ENCODE measurements at regions not wholly inside any gene's neighbourhood (a gene's known extent, or its start where the extent isn't known, plus 50 kb on each side); places are given as distances from the start of the nearest gene placed in this dataset.
"Not testable (repeated sequence)": the region's sequence is repeated elsewhere in the genome, so short reads cannot be mapped to it uniquely, and the experiment has no call there.

DNA sequence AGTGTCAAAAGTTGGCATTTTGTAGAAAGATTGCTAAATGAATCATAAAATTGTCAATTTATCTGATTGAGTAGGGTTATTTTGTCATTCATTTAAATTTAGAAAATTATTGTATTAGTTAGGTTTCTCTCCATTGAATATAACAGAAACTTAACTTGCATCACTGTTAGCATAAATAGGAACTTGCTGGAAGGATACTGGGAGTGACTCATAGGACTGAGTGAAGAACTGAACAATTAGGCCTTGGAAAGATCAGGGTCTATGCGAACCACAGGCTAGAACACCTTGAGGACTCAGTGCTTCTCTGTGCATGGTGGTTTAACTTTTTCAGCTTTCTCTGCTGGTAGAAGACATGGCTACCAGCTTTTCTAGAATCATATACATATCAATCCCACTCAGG is 67.7 kb upstream of the IFNGR1 start:
- H3K9me3 ChIP-seq (ENCODE audit: control insufficient read depth in 2 of 2, low read length in 2 of 2): peaks cover 0 to 3% of the 10 kb centered on the region in 2 donors
- no peaks in the 10 kb centered on the region for H3K36me3 ChIP-seq (ENCODE audit: control insufficient read depth in 2 of 2, insufficient read depth in 2 of 2, low read length in 2 of 2)
- no peak overlapping the region for H3K9ac ChIP-seq (ENCODE audit: low read length in 2 of 2)
- H3K4me3 ChIP-seq (ENCODE audit: low read length in 2 of 2): no peak overlapping the region
- no peaks in the 10 kb centered on the region for H3K27me3 ChIP-seq (ENCODE audit: control insufficient read depth in 1 of 2, insufficient read depth in 2 of 2, low read length in 2 of 2)
- H3K4me1 ChIP-seq (ENCODE audit: control insufficient read depth, insufficient read depth, low read length): no peaks in the 10 kb centered on the region
- no peak overlapping the region for H3K27ac ChIP-seq (ENCODE audit: low read length)

DNA sequence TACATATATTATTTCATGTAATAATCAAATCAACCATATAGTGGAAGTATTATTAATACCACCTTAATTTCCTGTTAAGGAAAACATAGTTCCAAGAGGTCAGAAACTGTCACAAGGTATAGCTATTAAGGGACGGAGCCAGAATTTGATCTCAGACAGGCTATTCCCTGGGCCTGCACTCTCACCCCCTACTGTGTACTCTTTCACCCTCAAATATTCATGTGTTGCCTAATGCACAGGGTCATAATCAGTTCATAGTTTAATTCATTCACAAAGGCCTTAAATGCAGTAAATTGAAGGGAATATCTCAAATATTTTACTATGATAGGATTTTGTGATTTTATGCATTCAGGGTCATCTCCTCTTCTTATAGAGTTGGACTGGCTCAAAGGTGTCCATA is 67.2 kb upstream of the IFNGR1 start:
- Histone ChIP-seq H3K27me3 (ENCODE audit: control insufficient read depth in 1 of 2, insufficient read depth in 2 of 2, low read length in 2 of 2) (no peaks in the 10 kb centered on the region), H3K4me1 (ENCODE audit: control insufficient read depth, insufficient read depth, low read length) (no peaks in the 10 kb centered on the region), H3K9me3 (ENCODE audit: control insufficient read depth in 2 of 2, low read length in 2 of 2) (peaks cover 0 to 3% of the 10 kb centered on the region in 2 donors), H3K36me3 (ENCODE audit: control insufficient read depth in 2 of 2, insufficient read depth in 2 of 2, low read length in 2 of 2) (no peaks in the 10 kb centered on the region), H3K9ac (ENCODE audit: low read length in 2 of 2) (no peak overlapping the region), H3K4me3 (ENCODE audit: low read length in 2 of 2) (no peak overlapping the region), H3K27ac (ENCODE audit: low read length) (no peak overlapping the region)

DNA sequence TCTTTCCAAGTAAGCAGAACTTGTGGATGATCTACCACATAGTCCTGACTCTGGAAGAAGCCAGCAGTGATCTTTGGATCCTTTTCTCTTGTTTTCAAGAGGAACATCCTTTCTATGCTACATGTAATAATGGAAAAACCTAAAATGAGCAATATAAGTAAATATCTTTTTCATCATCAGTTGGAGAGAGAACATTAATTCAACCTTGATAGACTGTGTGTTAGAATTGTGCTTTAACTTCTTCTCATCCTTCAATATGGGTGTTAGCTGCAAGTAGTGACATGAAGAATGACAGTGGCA is 65.6 kb upstream of the IFNGR1 start:
- peaks cover 0 to 3% of the 10 kb centered on the region in 2 donors for H3K9me3 ChIP-seq (ENCODE audit: control insufficient read depth in 2 of 2, low read length in 2 of 2)
- H3K27me3 ChIP-seq (ENCODE audit: control insufficient read depth in 1 of 2, insufficient read depth in 2 of 2, low read length in 2 of 2): peaks cover 0 to 4% of the 10 kb centered on the region in 2 donors
- no peak overlapping the region for H3K4me3 ChIP-seq (ENCODE audit: low read length in 2 of 2)
- H3K27ac ChIP-seq (ENCODE audit: low read length): no peak overlapping the region
- no peaks in the 10 kb centered on the region for H3K4me1 ChIP-seq (ENCODE audit: control insufficient read depth, insufficient read depth, low read length)
- no peak overlapping the region for H3K9ac ChIP-seq (ENCODE audit: low read length in 2 of 2)
- H3K36me3 ChIP-seq (ENCODE audit: control insufficient read depth in 2 of 2, insufficient read depth in 2 of 2, low read length in 2 of 2): no peaks in the 10 kb centered on the region

DNA sequence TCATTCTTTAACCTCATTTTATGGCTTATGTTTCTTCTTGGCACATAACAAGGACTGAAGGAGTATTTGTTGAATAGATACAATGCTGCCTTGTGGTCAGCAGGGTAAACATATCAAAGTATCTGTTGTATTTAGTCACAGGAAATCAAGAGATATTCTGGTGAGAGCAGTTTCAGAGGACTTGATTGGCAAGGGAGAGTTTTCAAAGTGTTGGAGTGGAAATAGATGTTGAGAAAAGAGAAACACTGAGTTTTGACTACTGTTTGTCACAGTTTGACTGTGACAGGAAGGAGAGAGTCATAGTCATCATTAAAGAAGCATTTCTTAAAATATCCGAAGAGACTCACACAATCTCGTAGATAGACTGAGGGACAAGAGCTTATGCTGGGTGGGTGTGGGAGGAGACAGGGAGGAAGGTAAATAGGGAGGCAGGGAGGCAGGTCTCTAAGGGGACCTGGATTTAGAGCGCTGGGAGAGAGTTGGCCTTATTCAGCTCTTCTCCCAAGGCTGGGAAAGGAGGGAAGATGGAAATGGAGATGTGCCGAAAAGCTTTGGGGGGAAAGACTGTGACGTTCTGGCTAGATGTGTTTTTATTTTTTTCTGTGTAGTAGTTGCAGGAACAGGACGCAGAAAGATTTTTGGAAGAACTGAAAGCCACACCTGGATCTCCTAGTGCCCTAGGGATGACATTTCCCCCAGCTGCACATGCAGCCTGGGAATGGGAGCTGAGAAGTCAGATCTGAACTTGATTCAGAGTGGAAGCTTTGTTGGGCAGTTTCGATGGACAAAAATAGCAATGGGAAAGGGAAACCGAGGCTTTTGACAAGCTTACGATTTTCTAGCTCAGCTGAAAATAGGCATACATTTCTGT is 65.0 kb upstream of the IFNGR1 start:
- Histone ChIP-seq H3K4me3 (ENCODE audit: low read length in 2 of 2) (no peak overlapping the region), H3K27me3 (ENCODE audit: control insufficient read depth in 1 of 2, insufficient read depth in 2 of 2, low read length in 2 of 2) (peaks cover 0 to 4% of the 10 kb centered on the region in 2 donors), H3K4me1 (ENCODE audit: control insufficient read depth, insufficient read depth, low read length) (no peaks in the 10 kb centered on the region), H3K36me3 (ENCODE audit: control insufficient read depth in 2 of 2, insufficient read depth in 2 of 2, low read length in 2 of 2) (no peaks in the 10 kb centered on the region), H3K9ac (ENCODE audit: low read length in 2 of 2) (no peak overlapping the region), H3K27ac (ENCODE audit: low read length) (no peak overlapping the region), H3K9me3 (ENCODE audit: control insufficient read depth in 2 of 2, low read length in 2 of 2) (peaks cover 0 to 3% of the 10 kb centered on the region in 2 donors)

DNA sequence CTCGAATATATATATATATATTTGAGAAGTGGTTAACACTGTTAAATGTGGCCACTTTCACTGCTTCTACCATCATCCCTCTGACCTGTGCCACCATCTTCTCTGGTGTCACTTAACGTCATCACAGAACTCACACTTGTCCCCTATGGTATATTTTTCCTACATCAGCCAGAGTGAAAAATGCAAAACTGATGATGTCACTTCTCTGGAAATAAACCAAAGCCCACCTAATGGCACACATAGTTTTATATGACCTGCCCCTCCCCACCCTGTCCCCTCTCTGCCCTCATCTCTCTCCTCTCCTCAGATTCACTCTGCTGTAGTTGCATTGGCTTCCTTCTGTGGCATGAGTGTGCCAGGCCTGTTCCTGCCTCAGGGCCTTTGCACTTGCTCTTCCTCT is 63.9 kb upstream of the IFNGR1 start:
- Histone ChIP-seq H3K4me1 (ENCODE audit: control insufficient read depth, insufficient read depth, low read length) (no peaks in the 10 kb centered on the region), H3K9ac (ENCODE audit: low read length in 2 of 2) (no peak overlapping the region), H3K4me3 (ENCODE audit: low read length in 2 of 2) (no peak overlapping the region), H3K9me3 (ENCODE audit: control insufficient read depth in 2 of 2, low read length in 2 of 2) (peaks cover 0 to 3% of the 10 kb centered on the region in 2 donors), H3K36me3 (ENCODE audit: control insufficient read depth in 2 of 2, insufficient read depth in 2 of 2, low read length in 2 of 2) (no peaks in the 10 kb centered on the region), H3K27me3 (ENCODE audit: control insufficient read depth in 1 of 2, insufficient read depth in 2 of 2, low read length in 2 of 2) (peaks cover 0 to 4% of the 10 kb centered on the region in 2 donors), H3K27ac (ENCODE audit: low read length) (no peak overlapping the region)

DNA sequence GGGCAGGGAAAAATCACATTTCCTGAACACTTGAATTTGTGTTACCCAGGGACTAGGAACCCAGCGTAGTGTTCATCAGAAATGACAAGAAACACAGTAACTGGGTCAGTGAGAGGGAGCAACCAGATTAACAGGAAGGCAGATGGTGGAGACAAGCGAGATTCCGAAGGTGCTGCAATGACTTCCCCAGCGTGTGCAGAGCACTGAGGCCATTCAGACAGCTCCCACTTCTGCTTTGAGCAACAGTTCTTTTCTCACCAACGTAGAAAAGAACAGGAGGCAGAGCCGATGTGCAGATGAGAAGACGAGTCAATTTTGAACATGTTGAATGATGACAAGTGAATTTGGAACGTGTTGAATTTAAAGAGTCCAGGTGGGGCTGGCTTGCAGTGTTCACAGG is 63.1 kb upstream of the IFNGR1 start:
- no peaks in the 10 kb centered on the region for H3K36me3 ChIP-seq (ENCODE audit: control insufficient read depth in 2 of 2, insufficient read depth in 2 of 2, low read length in 2 of 2)
- H3K27ac ChIP-seq (ENCODE audit: low read length): no peak overlapping the region
- H3K4me3 ChIP-seq (ENCODE audit: low read length in 2 of 2): no peak overlapping the region
- H3K4me1 ChIP-seq (ENCODE audit: control insufficient read depth, insufficient read depth, low read length): no peaks in the 10 kb centered on the region
- peaks cover 0 to 4% of the 10 kb centered on the region in 2 donors for H3K27me3 ChIP-seq (ENCODE audit: control insufficient read depth in 1 of 2, insufficient read depth in 2 of 2, low read length in 2 of 2)
- H3K9me3 ChIP-seq (ENCODE audit: control insufficient read depth in 2 of 2, low read length in 2 of 2): no peaks in the 10 kb centered on the region
- no peak overlapping the region for H3K9ac ChIP-seq (ENCODE audit: low read length in 2 of 2)

DNA sequence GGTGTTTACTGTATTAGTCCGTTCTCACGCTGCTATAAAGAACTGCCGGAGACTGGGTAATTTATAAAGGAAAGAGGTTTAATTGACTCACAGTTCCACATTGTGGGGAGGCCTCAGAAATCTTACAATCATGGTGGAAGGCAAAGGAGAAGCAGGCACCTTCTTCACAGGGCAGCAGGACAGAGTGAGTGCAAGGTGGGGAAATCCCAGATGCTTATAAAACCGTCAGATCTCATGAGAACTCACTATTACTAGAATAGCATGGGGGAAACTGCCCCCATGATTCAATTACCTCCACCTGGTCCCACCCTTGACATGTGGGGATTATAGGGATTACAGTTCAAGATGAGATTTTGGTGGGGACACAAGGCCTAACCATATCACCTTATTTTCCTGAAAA is 60.1 kb upstream of the IFNGR1 start:
- not testable (repeated sequence) for H3K9ac ChIP-seq (ENCODE audit: low read length in 2 of 2); H3K9me3 ChIP-seq (ENCODE audit: control insufficient read depth in 2 of 2, low read length in 2 of 2); H3K27ac ChIP-seq (ENCODE audit: low read length); H3K27me3 ChIP-seq (ENCODE audit: control insufficient read depth in 1 of 2, insufficient read depth in 2 of 2, low read length in 2 of 2); H3K36me3 ChIP-seq (ENCODE audit: control insufficient read depth in 2 of 2, insufficient read depth in 2 of 2, low read length in 2 of 2); H3K4me1 ChIP-seq (ENCODE audit: control insufficient read depth, insufficient read depth, low read length); H3K4me3 ChIP-seq (ENCODE audit: low read length in 2 of 2)

DNA sequence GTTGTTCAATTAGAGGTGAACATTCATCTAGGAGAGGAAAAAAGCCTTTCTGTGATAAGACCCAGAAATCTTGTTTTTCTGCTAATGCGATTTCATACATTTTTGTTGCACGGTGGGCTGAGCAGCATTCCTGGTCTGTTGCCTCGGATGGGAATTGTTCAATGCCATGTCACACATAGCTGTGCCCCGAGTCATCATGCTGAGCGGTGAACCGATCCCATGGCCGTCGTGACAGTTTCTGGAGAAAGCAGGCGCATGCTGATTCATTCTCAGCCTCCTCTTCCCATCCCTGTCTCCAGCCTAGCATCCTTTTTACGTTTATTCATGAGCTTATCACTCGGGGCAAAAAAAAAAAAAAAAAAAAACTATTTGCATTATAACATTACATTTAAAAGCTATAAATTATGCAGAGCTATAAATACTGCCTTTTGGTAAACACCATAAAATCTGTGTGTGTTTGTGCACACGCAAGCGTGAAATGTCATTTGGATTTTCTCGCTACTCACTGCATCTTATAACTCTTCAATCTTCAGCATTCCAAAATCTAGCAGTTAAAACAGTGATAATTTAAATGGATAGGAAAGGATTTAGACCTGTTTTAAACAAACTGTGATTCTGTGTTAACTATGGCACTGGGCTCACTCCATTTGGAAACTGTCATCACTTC is 58.9 kb upstream of the IFNGR1 start:
- Histone ChIP-seq H3K27ac (ENCODE audit: low read length) (no peak overlapping the region), H3K27me3 (ENCODE audit: control insufficient read depth in 1 of 2, insufficient read depth in 2 of 2, low read length in 2 of 2) (peaks cover 0 to 4% of the 10 kb centered on the region in 2 donors), H3K9ac (ENCODE audit: low read length in 2 of 2) (no peak overlapping the region), H3K4me3 (ENCODE audit: low read length in 2 of 2) (no peak overlapping the region), H3K4me1 (ENCODE audit: control insufficient read depth, insufficient read depth, low read length) (no peaks in the 10 kb centered on the region), H3K36me3 (ENCODE audit: control insufficient read depth in 2 of 2, insufficient read depth in 2 of 2, low read length in 2 of 2) (no peaks in the 10 kb centered on the region), H3K9me3 (ENCODE audit: control insufficient read depth in 2 of 2, low read length in 2 of 2) (no peaks in the 10 kb centered on the region)

DNA sequence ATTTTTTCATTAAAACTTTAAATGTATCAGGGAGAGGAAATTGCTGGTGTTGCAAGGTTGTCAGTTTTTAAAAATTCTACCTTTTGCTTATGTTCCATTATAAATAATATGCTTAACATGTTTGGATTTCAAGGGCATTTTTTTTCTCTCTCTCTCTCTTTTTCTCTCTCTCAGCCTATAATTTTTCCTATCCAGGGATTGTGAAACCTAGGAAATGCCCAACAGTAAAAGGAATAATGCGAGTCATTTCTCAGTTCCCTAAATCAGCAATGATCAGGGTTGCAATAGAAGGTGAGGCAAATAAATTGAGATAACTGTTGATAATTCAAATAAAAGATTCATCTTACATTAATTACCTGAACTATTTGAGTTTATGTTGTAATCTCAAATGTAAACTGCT is 53.2 kb upstream of the IFNGR1 start:
- Histone ChIP-seq H3K9ac (ENCODE audit: low read length in 2 of 2) (no peak overlapping the region), H3K9me3 (ENCODE audit: control insufficient read depth in 2 of 2, low read length in 2 of 2) (no peaks in the 10 kb centered on the region), H3K4me3 (ENCODE audit: low read length in 2 of 2) (no peak overlapping the region), H3K4me1 (ENCODE audit: control insufficient read depth, insufficient read depth, low read length) (no peaks in the 10 kb centered on the region), H3K27ac (ENCODE audit: low read length) (no peak overlapping the region), H3K27me3 (ENCODE audit: control insufficient read depth in 1 of 2, insufficient read depth in 2 of 2, low read length in 2 of 2) (no peaks in the 10 kb centered on the region), H3K36me3 (ENCODE audit: control insufficient read depth in 2 of 2, insufficient read depth in 2 of 2, low read length in 2 of 2) (no peaks in the 10 kb centered on the region)

DNA sequence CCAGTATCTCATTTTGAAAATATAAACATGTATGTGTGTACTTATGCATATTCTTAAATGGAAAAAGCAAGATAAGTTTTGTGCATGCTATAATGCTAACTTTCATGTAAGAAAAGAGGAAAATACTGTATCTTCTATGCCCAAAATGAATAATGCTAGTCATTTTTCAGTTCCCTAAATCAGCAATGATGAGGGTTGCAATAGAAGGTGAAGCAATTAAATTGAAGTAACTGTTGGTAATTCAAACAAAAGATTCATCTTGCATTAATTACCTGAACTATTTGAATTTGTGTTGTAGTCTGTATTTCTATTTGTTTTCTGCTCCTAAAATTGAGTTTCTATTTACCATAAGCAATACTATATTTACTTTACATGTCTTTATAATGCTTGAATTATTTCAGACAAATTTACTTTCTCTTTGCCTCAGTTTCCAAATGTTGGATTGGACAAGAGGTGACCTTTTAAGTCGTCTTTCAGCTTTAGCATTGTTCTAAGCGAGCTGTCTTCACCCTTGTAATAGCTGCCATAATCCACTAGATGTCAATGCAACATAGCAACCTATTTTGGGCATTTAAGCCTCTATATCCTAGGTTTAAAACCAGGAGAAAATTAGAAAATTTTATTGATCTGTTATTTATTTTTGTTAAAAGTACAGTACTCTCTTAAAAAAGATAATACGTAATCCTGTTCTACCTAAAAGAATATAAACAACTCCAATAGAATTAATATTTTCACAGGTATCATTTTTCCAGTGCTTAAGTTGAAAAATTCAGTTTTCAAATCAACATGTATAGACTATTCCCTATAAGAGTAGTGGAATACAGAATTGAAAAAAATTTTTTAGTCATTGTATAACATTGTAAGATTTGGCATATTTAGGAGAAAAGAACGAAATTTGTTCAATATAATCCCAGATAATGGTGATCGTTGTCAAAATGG is 52.3 kb upstream of the IFNGR1 start:
- no peaks in the 10 kb centered on the region for H3K4me1 ChIP-seq (ENCODE audit: control insufficient read depth, insufficient read depth, low read length)
- no peak overlapping the region for H3K4me3 ChIP-seq (ENCODE audit: low read length in 2 of 2)
- no peaks in the 10 kb centered on the region for H3K27me3 ChIP-seq (ENCODE audit: control insufficient read depth in 1 of 2, insufficient read depth in 2 of 2, low read length in 2 of 2)
- H3K36me3 ChIP-seq (ENCODE audit: control insufficient read depth in 2 of 2, insufficient read depth in 2 of 2, low read length in 2 of 2): no peaks in the 10 kb centered on the region
- no peak overlapping the region for H3K27ac ChIP-seq (ENCODE audit: low read length)
- H3K9ac ChIP-seq (ENCODE audit: low read length in 2 of 2): no peak overlapping the region
- no peaks in the 10 kb centered on the region for H3K9me3 ChIP-seq (ENCODE audit: control insufficient read depth in 2 of 2, low read length in 2 of 2)
